K562 (cell line): ENCODE measurements at regions not wholly inside any gene's neighbourhood (a gene's known extent, or its start where the extent isn't known, plus 50 kb on each side); places are given as distances from the start of the nearest gene placed in this dataset.

Source experiments
- CHAMP1 ChIP-seq: fragments of 450-650 bp; IDR thresholded peaks from 2 replicates; pipeline ENCODE4 v1.6.1; 2016; ENCODE audit warnings: mild to moderate bottlenecking
- RFX7 ChIP-seq: fragments of 250-450 bp; sonication (Bioruptor Pico); IDR thresholded peaks from 2 replicates; pipeline ENCODE4 v1.5.1; 2021; ENCODE audit warnings: mild to moderate bottlenecking
- SRSF9 ChIP-seq: fragments of 200-400 bp; formaldehyde crosslinking; IDR thresholded peaks from 2 replicates; pipeline ENCODE4 v1.6.1; 2017; ENCODE audit warnings: low read depth, low read length, borderline replicate concordance
- TEAD4 ChIP-seq, 2 experiments: sonication (generic) in 1 of 2; formaldehyde crosslinking in 1 of 2; IDR thresholded peaks; 2 replicates each; pipeline versions ENCODE4 v1.6.1 to v1.8.0; 2012 to 2022; ENCODE audit warnings: borderline replicate concordance in 1 of 2, inconsistent platforms in 1 of 2, low read length in 1 of 2, mild to moderate bottlenecking in 1 of 2, missing genetic modification reagents in 1 of 2
- ZBTB34 ChIP-seq: fragments of 250-450 bp; sonication (Bioruptor Pico); IDR thresholded peaks from 2 replicates; pipeline ENCODE4 v1.8.0; 2021; ENCODE audit warnings: mild to moderate bottlenecking, moderate library complexity
- ZNF23 ChIP-seq: fragments of 250-450 bp; sonication (Bioruptor Pico); IDR thresholded peaks from 2 replicates; pipeline ENCODE4 v1.4.0; 2020; ENCODE audit warnings: mild to moderate bottlenecking

DNA sequence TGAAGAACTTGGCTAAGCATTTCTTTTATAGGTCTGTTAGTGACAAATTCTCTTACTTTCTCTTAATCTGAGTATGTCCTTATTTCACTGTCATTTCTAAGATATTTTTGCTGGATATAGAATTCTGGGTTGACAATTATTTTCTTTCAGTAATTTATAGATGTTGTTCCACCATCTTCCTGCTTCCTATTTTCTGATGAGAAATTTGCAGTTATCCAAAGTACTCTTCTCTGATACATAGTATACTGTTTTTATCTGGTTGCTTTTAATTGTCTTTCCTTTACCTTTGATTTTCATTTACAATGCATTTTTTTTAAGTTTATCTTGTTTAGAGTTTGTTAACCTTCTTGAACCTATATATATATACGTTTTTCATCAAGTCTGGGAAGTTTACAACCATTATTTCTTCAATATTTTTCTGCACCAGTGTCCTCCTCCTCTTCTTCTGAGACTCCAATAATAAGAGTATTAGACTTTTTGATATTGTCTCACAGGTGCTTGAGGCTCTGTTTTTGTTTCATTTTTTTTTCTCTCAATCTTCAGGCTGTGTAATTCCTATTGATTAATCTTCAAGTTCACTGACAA is 101.6 kb upstream of the INSIG1 start (continued):
- TF ChIP-seq ZBTB34 (CRISPR knock-in tag) = no peak
- TF ChIP-seq SRSF9 = no peak
- TF ChIP-seq ZNF23 (CRISPR knock-in tag) = no peak
- no peak for TF ChIP-seq TEAD4 (IDR thresholded peaks at IDR 0.05; ENCODE audit: low read length)
- TF ChIP-seq TEAD4 (CRISPR knock-in tag; IDR thresholded peaks at IDR 0.05; ENCODE audit: borderline replicate concordance) = no peak
- TF ChIP-seq CHAMP1 = no peak
- no peak for TF ChIP-seq RFX7 (CRISPR knock-in tag)
